ENCODE measurements at regions not wholly inside any gene's neighbourhood (a gene's known extent, or its start where the extent isn't known, plus 50 kb on each side); places are given as distances from the start of the nearest gene placed in this dataset.

DNA sequence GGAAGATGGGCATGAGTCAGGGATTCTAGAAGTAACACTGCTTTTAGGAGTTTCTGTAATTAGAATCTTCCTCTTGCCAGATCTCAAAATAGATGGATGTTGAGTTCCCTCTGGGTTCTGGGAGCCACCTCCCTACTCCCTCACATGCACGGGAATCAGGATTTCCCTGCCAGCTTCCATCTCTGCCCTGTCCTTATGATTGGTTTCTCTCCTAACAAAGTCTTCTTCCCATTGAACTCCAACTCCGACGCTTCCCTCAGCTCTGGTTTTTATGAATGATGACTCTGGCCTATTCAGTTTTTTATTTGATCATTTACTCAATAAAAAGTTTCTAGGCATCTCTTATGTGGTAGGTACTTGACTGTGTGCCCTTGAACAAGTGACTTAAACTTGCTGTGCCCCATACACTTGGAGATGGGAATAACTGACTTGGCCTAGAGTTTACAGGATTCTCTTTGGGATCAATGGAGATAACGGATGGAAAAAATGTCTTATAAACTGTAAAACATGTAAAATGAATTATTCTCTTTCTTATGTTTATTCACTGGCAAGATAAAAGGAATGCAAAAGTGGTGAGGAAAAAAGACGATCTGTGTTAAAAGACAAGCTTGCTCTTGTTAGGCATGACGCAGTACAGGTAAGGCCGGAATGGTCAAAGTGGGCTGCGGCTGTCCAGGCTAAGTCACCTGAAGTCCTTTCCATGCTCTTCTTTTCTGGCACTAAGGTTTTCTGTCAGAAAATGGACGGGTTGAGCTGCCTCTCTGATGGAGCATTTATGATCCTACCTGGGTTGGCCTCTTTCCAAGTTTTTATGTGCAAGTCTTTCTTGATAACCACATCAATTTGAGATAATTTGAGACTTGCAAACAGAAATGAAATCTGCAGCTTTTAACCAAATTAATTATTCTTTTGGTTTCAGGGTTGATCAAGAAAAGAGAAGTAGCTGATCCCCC, 199.6 kb downstream of the MYCN start:
- DNase-seq (ENCODE audit: low read depth), result no peak
- TF ChIP-seq, protein P1, sequence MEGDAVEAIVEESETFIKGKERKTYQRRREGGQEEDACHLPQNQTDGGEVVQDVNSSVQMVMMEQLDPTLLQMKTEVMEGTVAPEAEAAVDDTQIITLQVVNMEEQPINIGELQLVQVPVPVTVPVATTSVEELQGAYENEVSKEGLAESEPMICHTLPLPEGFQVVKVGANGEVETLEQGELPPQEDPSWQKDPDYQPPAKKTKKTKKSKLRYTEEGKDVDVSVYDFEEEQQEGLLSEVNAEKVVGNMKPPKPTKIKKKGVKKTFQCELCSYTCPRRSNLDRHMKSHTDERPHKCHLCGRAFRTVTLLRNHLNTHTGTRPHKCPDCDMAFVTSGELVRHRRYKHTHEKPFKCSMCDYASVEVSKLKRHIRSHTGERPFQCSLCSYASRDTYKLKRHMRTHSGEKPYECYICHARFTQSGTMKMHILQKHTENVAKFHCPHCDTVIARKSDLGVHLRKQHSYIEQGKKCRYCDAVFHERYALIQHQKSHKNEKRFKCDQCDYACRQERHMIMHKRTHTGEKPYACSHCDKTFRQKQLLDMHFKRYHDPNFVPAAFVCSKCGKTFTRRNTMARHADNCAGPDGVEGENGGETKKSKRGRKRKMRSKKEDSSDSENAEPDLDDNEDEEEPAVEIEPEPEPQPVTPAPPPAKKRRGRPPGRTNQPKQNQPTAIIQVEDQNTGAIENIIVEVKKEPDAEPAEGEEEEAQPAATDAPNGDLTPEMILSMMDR (IDR thresholded peaks at IDR 0.05; ENCODE audit: insufficient read depth, low read length), result no peak
- no peak overlapping the region for H3K4me3 ChIP-seq (ENCODE audit: low read depth, low read length)

DNA sequence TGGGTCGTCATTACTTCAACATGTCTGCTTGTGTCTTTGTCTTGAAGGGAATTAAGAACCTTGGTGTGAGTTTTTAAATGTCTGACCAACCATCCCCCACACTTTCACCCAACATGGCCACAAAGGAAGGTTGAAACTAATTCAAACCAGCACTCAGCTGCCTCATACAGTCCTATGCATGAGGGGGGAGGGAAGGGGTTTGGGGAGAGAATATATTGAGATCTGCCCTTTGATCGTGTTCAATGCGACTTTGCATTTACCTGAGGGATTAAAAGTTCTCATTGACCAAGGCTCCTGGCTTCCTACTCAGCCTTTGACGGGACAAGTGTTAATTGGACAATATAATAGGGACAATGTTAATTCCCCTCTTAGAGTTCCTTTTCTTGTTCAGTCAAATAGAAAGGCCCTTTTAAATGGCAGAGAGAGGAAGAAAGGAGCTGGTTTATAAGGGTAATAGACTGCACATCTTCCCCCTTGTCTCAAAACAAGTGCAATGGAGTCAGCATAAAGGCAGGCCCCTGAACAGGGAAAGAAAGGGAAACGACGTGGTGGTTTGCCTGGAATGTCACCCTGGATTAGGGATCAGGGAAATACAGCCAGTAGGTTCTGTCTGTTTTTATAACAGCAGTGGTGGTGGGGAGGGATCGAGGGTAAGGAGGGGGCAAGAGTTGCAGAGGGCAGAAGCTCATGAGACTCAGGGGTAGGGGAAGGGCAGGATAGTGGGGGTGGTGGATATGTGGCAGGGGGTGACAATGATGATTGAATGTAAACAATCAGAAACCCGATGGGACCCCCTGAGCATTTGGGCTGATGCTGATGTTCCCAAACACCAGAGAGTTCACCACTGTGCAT, 198.7 kb downstream of the MYCN start:
- TF ChIP-seq, protein P1 (IDR thresholded peaks at IDR 0.05; ENCODE audit: insufficient read depth, low read length), result no peak

DNA sequence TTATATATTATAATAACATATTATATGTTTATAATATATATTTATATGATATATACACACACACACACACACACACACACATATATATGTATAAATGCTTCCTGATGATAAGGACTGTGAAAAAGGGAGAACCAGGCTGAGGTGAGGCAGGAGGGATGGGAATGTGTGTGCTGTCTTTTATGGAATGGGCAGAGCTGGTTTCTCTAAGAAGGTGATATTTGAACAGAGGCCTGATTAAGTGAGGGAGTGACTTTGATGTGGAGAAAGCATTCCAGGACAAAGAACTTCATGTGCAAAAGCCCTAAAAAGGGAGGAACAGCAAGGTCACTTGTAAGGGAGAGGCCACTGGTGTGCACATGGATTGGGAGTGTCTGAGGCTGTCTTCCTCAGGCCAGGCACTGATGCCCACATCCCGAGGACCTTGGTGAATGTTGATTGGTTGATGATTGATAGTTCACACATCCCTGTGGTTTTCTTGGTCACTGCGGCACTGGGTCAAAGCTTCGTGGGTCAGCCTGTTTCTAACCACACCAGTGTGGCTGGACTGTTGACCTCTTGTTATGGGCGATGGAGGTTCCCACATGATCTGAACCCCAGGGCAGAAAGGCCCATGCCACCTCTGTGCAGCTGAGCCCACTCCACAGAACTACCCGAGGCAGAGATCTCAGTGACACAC, 196.9 kb downstream of the MYCN start:
- TF ChIP-seq, protein P1 (IDR thresholded peaks at IDR 0.05; ENCODE audit: insufficient read depth, low read length), result no peak
- no peak for DNase-seq (ENCODE audit: low read depth)

More for the DNA sequence above, 198.7 kb downstream of the MYCN start:
- DNase-seq (ENCODE audit: low read depth), result no peak
- no peak overlapping the region for H3K4me3 ChIP-seq (ENCODE audit: low read depth, low read length)

DNA sequence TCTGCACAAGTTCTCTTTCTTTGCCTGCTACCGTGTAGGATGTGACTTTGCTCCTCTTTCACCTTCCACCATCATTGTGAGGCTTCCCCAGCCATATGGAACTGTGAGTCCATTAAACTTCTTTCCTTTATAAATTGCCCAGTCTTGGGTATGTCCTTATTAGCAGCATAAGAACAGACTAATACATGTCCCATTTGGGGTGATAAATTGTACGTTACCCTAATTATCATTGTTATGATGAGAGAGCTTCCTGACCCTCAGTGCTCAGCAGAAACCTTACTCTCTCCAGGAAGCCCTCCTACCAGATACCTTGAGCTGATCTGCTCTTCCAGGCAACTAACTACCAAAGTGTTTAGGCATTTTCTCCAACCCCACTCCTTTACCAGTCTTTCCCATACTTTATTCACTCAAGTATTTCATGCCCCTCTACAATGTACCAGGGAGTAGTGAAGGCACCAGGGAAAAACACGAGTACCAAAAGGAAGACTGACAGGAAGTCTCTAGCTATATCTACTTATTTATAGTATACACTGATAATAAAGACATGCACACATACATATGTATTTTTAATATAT, 196.2 kb downstream of the MYCN start:
- no peak overlapping the region for H3K4me3 ChIP-seq (ENCODE audit: low read depth, low read length)
- no peak for DNase-seq (ENCODE audit: low read depth)
- TF ChIP-seq, protein P1 (IDR thresholded peaks at IDR 0.05; ENCODE audit: insufficient read depth, low read length), result no peak

More for the DNA sequence above, 196.9 kb downstream of the MYCN start:
- no peak overlapping the region for H3K4me3 ChIP-seq (ENCODE audit: low read depth, low read length)

DNA sequence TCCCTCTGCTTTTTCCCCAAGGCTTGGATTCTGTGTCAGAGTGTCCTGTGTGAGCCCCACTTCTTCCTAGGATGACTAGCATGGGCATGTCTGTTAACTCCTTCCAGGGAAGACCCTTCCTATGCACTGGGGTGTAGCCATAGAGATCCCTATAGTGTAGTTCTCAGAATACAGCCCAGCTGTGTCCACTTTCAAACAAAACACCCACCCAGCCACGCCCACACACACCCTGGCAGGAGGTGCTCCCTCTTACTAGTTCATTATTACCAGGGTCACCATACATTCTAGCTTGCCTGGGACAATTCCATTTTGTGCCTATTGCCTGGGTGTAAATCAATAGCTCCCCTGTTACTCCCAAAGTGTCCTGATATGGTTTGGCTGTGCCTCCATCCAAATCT, 195.6 kb downstream of the MYCN start:
- TF ChIP-seq, protein P1 (IDR thresholded peaks at IDR 0.05; ENCODE audit: insufficient read depth, low read length), result no peak
- no peak overlapping the region for H3K4me3 ChIP-seq (ENCODE audit: low read depth, low read length)
- no peak for DNase-seq (ENCODE audit: low read depth)

Measured in fibroblast of the aortic adventitia (primary cell).